Prostate gland (tissue), 2 donors: ENCODE measurements at regions not wholly inside any gene's neighbourhood (a gene's known extent, or its start where the extent isn't known, plus 50 kb on each side); places are given as distances from the start of the nearest gene placed in this dataset.

Experiments
- POLR2A ChIP-seq: fragments of 450-650 bp; IDR thresholded peaks from one replicate; pipeline ENCODE4 v1.6.1; 2016; ENCODE audit warnings: antibody characterized with exemption, mild to moderate bottlenecking
- POLR2AphosphoS5 ChIP-seq: sonication (generic); formaldehyde crosslinking; IDR thresholded peaks from one replicate; pipeline ENCODE4 v1.6.1; 2017; ENCODE audit warnings: antibody characterized with exemption
- TF ChIP-seq, protein P1 (sequence below), 4 experiments: fragments of 200-600 bp in 2 of 4; fragments of 450-650 bp in 2 of 4; sonication (generic) in 2 of 4; IDR thresholded peaks; 1 replicate in 3 of 4; 2 replicates in 1 of 4; pipeline ENCODE4 v1.5.1; 2016 to 2019; ENCODE audit warnings: antibody characterized with exemption in 4 of 4, mild to moderate bottlenecking in 2 of 4, moderate library complexity in 2 of 4

DNA sequence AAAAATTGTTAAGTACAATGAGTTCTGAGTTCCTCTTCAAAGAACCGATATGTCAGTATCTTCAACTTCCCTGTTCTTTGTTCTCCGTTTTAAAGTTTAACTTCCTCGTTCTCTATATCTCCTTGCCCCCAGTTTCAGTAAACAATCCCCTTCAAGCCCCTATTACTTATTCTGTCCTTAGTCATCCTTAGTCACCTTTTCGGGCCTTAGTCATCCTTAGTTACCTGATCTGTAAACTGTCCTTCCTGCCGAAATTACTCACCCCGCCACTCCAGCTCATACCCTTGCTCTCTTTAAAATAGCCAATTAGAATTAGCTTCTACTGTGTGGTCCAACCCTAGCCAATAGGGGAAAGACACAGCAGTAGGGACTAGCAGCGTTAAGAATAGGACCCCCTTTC, 1165.6 kb downstream of the NSUN3 start:
- TF ChIP-seq, protein P1, sequence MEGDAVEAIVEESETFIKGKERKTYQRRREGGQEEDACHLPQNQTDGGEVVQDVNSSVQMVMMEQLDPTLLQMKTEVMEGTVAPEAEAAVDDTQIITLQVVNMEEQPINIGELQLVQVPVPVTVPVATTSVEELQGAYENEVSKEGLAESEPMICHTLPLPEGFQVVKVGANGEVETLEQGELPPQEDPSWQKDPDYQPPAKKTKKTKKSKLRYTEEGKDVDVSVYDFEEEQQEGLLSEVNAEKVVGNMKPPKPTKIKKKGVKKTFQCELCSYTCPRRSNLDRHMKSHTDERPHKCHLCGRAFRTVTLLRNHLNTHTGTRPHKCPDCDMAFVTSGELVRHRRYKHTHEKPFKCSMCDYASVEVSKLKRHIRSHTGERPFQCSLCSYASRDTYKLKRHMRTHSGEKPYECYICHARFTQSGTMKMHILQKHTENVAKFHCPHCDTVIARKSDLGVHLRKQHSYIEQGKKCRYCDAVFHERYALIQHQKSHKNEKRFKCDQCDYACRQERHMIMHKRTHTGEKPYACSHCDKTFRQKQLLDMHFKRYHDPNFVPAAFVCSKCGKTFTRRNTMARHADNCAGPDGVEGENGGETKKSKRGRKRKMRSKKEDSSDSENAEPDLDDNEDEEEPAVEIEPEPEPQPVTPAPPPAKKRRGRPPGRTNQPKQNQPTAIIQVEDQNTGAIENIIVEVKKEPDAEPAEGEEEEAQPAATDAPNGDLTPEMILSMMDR (IDR thresholded peaks at IDR 0.05), result no peak
- TF ChIP-seq POLR2A (no peak), POLR2AphosphoS5 (no peak)
